ENCODE measurements at regions not wholly inside any gene's neighbourhood (a gene's known extent, or its start where the extent isn't known, plus 50 kb on each side); places are given as distances from the start of the nearest gene placed in this dataset.

GRCh38 chr22:48849963-48850657, 977.6 kb downstream of the BRD1 start:
- no peak for DNase-seq

- DNase-seq: no peak
Measured at GRCh38 chr22:48849219-48849912, 978.3 kb downstream of the BRD1 start.

GRCh38 chr22:48846200-48846599, 981.5 kb downstream of the BRD1 start:
- DNase-seq: no peak

- DNase-seq: no peak
Measured at GRCh38 chr22:48845356-48845936, 982.2 kb downstream of the BRD1 start.

- DNase-seq: no peak
Measured at GRCh38 chr22:48844056-48844675, 983.5 kb downstream of the BRD1 start.

GRCh38 chr22:48843640-48844039, 984.0 kb downstream of the BRD1 start:
- DNase-seq: no peak

GRCh38 chr22:48842976-48843375, 984.7 kb downstream of the BRD1 start:
- DNase-seq: no peak

- DNase-seq: no peak
Measured at GRCh38 chr22:48842583-48842945, 985.1 kb downstream of the BRD1 start.

- DNase-seq: no peak
Measured at GRCh38 chr22:48841881-48842582, 985.6 kb downstream of the BRD1 start.

- no peak for DNase-seq
Measured at GRCh38 chr22:48840112-48840949, 987.3 kb downstream of the BRD1 start.

- DNase-seq: no peak
Measured at GRCh38 chr22:48838846-48839730, 988.6 kb downstream of the BRD1 start.

GRCh38 chr22:48838376-48838775, 989.3 kb downstream of the BRD1 start:
- no peak for DNase-seq

- DNase-seq: no peak
Measured at GRCh38 chr22:48837341-48837935, 990.2 kb downstream of the BRD1 start.

GRCh38 chr22:48836673-48837340, 990.9 kb downstream of the BRD1 start:
- no peak for DNase-seq

GRCh38 chr22:48835857-48836672, 991.6 kb downstream of the BRD1 start:
- DNase-seq: no peak

- DNase-seq: no peak
Measured at GRCh38 chr22:48835364-48835763, 992.3 kb downstream of the BRD1 start.

- no peak for DNase-seq
Measured at GRCh38 chr22:48834404-48834803, 993.3 kb downstream of the BRD1 start.

- DNase-seq: peak; percentile 83
Measured at GRCh38 chr22:48832592-48832991, 995.1 kb downstream of the BRD1 start.

- no peak for DNase-seq
Measured at GRCh38 chr22:48829908-48830307, 997.8 kb downstream of the BRD1 start.
